Neuron (in vitro differentiated cells): ENCODE measurements at regions not wholly inside any gene's neighbourhood (a gene's known extent, or its start where the extent isn't known, plus 50 kb on each side); places are given as distances from the start of the nearest gene placed in this dataset.

Experiments used
- H2AFZ ChIP-seq: one replicate; pipeline ENCODE4 v1.6.1; 2013; ENCODE audit warnings: low read depth, mild to moderate bottlenecking, inconsistent platforms, low read length, moderate library complexity
- H3K27me3 ChIP-seq: one replicate; pipeline ENCODE4 v1.6.1; 2013; ENCODE audit warnings: low read length; ENCODE audit not compliant: insufficient read depth
- H3K36me3 ChIP-seq: one replicate; pipeline ENCODE4 v1.6.1; 2013; ENCODE audit warnings: low read length; ENCODE audit not compliant: insufficient read depth
- H3K4me1 ChIP-seq: one replicate; pipeline ENCODE4 v1.6.1; 2013; ENCODE audit warnings: low read length; ENCODE audit not compliant: insufficient read depth
- H3K4me3 ChIP-seq: 2 replicates; pipeline ENCODE4 v1.5.1; 2013; ENCODE audit warnings: mild to moderate bottlenecking, low read length, moderate library complexity
- H3K9me3 ChIP-seq: one replicate; pipeline ENCODE4 v1.6.1; 2013; ENCODE audit warnings: low read length

GRCh38 chr3:148084931-148085330, 612.8 kb upstream of the AGTR1 start:
- Histone ChIP-seq H2AFZ (no peak overlapping the region), H3K4me3 (peak overlapping the region; percentile 10), H3K4me1 (peaks cover 35% of the 10 kb centered on the region), H3K9me3 (no peaks in the 10 kb centered on the region), H3K27me3 (no peaks in the 10 kb centered on the region), H3K36me3 (no peaks in the 10 kb centered on the region)

- Histone ChIP-seq H3K9me3 (no peaks in the 10 kb centered on the region), H3K27me3 (no peaks in the 10 kb centered on the region), H3K4me1 (peaks cover 30% of the 10 kb centered on the region), H2AFZ (no peak overlapping the region), H3K36me3 (no peaks in the 10 kb centered on the region), H3K4me3 (no peak overlapping the region)
Observed at GRCh38 chr3:148087601-148088371, 609.9 kb upstream of the AGTR1 start.

- Histone ChIP-seq H3K36me3 (no peaks in the 10 kb centered on the region), H2AFZ (no peak overlapping the region), H3K27me3 (no peaks in the 10 kb centered on the region), H3K9me3 (no peaks in the 10 kb centered on the region), H3K4me1 (peaks cover 19% of the 10 kb centered on the region), H3K4me3 (no peak overlapping the region)
Observed at GRCh38 chr3:148089171-148089570, 608.5 kb upstream of the AGTR1 start.

- no peaks in the 10 kb centered on the region for H3K36me3 ChIP-seq
- no peak overlapping the region for H2AFZ ChIP-seq
- H3K4me1 ChIP-seq, result peaks cover 9% of the 10 kb centered on the region
- no peaks in the 10 kb centered on the region for H3K27me3 ChIP-seq
- H3K9me3 ChIP-seq, result no peaks in the 10 kb centered on the region
- H3K4me3 ChIP-seq, result no peak overlapping the region
Observed at GRCh38 chr3:148090156-148090555, 607.5 kb upstream of the AGTR1 start.

DNA sequence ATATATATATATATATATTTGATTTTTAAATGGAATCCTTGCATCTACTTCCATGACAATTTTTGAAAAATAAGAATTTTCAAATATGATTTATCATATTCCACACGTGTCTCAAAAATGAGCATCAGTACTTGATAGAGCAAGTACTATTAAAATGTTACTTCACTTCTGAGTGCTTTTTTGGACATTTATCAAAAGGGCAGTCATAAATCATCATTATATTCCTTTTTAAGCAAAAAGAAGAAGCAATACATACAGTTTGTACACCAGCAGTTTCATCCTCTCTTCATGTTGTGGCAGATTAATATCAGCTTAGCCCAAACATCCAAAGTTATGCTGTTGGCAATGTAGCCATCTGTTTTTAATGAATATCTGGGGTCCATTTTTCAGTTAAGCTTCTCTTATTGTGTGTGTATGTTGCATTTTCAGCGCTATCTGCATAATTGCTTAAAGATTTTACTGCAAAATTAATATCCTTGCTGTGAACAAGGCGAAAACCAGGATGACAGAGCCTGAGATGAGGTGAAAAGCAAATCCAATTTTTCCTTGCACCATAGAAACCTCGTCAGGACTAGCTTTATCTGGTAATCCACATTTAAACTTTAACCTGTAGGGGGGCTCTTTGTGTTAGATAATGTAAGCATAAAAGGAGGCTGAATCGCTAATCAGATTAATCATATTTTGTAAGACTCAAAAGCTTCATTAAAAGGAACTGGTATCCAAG, 604.9 kb upstream of the AGTR1 start:
- Histone ChIP-seq H3K4me1 (peaks cover 3% of the 10 kb centered on the region), H3K27me3 (no peaks in the 10 kb centered on the region), H3K36me3 (no peaks in the 10 kb centered on the region), H2AFZ (no peak overlapping the region), H3K4me3 (no peak overlapping the region), H3K9me3 (no peaks in the 10 kb centered on the region)

GRCh38 chr3:148093753-148094152, 604.0 kb upstream of the AGTR1 start:
- no peak overlapping the region for H2AFZ ChIP-seq
- no peak overlapping the region for H3K4me3 ChIP-seq
- H3K9me3 ChIP-seq, result no peaks in the 10 kb centered on the region
- H3K27me3 ChIP-seq, result no peaks in the 10 kb centered on the region
- H3K4me1 ChIP-seq, result peaks cover 3% of the 10 kb centered on the region
- H3K36me3 ChIP-seq, result no peaks in the 10 kb centered on the region

- H3K36me3 ChIP-seq, result no peaks in the 10 kb centered on the region
- no peaks in the 10 kb centered on the region for H3K27me3 ChIP-seq
- H3K9me3 ChIP-seq, result no peaks in the 10 kb centered on the region
- H3K4me3 ChIP-seq, result no peak overlapping the region
- H3K4me1 ChIP-seq, result peaks cover 3% of the 10 kb centered on the region
- no peak overlapping the region for H2AFZ ChIP-seq
Observed at GRCh38 chr3:148095962-148096361, 601.7 kb upstream of the AGTR1 start.

GRCh38 chr3:148100476-148100875, 597.2 kb upstream of the AGTR1 start:
- no peak overlapping the region for H3K4me3 ChIP-seq
- H3K27me3 ChIP-seq, result no peaks in the 10 kb centered on the region
- no peak overlapping the region for H2AFZ ChIP-seq
- H3K36me3 ChIP-seq, result no peaks in the 10 kb centered on the region
- no peaks in the 10 kb centered on the region for H3K9me3 ChIP-seq
- H3K4me1 ChIP-seq, result no peaks in the 10 kb centered on the region

DNA sequence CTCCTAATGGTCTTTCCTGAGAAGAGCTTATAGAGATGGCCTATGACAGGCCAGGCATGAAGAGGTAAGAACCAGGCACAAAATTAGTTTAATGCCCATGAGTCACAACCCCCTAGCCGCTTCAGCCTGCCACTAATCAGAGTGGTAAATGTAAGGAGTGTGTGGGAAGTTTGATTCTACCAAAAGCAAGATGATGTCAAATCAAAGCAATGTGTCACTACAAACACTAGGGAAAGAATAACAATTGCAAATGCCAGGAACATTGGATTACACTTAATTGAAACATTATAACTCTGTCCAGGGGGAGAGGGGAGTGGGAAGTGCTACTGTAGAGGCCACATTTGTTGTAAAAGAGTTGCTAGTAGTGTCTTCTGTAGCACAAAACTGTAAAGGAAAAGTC, 596.6 kb upstream of the AGTR1 start:
- no peaks in the 10 kb centered on the region for H3K36me3 ChIP-seq
- H3K27me3 ChIP-seq, result no peaks in the 10 kb centered on the region
- peak overlapping the region; percentile 66 for H2AFZ ChIP-seq
- no peaks in the 10 kb centered on the region for H3K4me1 ChIP-seq
- H3K9me3 ChIP-seq, result no peaks in the 10 kb centered on the region
- H3K4me3 ChIP-seq, result no peak overlapping the region

DNA sequence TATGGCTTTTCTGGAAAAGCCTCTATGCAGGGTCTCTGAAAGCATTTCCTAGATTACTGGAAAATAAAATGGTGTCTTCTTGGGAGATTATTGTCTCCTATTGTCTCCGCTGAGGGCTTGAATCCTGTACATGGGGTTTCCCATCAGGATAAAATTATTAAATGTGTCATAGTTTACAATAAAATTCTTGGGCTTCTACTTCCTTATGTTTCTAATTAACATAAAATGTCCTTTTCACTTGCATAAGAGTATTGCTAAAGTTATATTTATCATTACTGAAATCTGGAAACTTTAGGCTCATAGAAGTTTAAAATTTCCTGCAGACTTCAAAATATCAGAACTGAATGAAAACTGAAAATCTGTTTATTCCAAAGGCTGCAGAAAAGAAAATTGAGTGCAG, 595.5 kb upstream of the AGTR1 start:
- no peaks in the 10 kb centered on the region for H3K4me1 ChIP-seq
- no peak overlapping the region for H2AFZ ChIP-seq
- H3K4me3 ChIP-seq, result no peak overlapping the region
- H3K9me3 ChIP-seq, result no peaks in the 10 kb centered on the region
- H3K27me3 ChIP-seq, result no peaks in the 10 kb centered on the region
- H3K36me3 ChIP-seq, result no peaks in the 10 kb centered on the region

DNA sequence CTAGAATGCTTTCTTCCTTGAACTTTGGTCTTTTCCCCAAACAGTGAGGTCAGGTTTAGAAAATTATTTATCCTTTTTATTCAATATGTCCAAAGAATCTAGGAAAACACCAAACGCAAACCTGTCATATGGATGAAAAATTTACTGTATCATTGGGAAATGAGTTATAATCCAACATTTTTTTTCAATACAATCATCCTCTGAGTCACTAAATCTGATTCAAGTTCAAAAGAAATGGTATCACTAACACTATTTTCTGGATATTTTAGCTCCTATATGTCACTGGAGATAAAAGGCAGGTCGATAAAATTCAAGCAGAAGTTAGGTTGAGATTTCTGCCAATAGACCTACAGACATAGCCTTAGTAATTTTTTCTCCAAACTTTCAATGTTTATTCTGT, 591.6 kb upstream of the AGTR1 start:
- no peaks in the 10 kb centered on the region for H3K27me3 ChIP-seq
- no peak overlapping the region for H3K4me3 ChIP-seq
- no peaks in the 10 kb centered on the region for H3K36me3 ChIP-seq
- H3K9me3 ChIP-seq, result no peaks in the 10 kb centered on the region
- no peaks in the 10 kb centered on the region for H3K4me1 ChIP-seq
- H2AFZ ChIP-seq, result no peak overlapping the region

- Histone ChIP-seq H3K9me3 (no peaks in the 10 kb centered on the region), H3K36me3 (no peaks in the 10 kb centered on the region)
Observed at GRCh38 chr3:148126956-148127355, 570.7 kb upstream of the AGTR1 start.

DNA sequence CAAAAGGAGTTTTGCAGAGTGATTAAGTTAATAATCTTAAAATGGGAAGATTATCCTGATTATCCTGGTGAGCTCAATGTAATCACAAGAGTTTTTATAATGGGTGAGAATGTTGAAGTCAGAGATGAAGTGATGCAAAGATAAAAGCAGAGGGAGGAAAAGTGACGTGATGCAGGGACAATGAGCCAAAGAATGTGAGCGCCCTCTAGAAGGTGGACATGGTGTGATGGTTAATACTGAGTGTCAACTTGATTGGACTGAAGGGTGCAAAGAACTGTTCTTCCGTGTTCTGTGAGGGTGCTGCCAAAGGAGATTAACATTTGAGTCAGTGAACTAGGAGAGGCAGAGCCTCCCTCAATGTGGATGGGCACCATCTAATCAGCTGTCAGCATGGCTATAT, 569.6 kb upstream of the AGTR1 start:
- no peaks in the 10 kb centered on the region for H3K36me3 ChIP-seq
- H3K27me3 ChIP-seq, result no peaks in the 10 kb centered on the region
- no peak overlapping the region for H3K4me3 ChIP-seq
- no peaks in the 10 kb centered on the region for H3K4me1 ChIP-seq
- no peaks in the 10 kb centered on the region for H3K9me3 ChIP-seq
- no peak overlapping the region for H2AFZ ChIP-seq

More at GRCh38 chr3:148126956-148127355, 570.7 kb upstream of the AGTR1 start:
- Histone ChIP-seq H3K4me1 (no peaks in the 10 kb centered on the region), H2AFZ (no peak overlapping the region), H3K4me3 (no peak overlapping the region), H3K27me3 (no peaks in the 10 kb centered on the region)
